OCI-LY1 (cell line): ENCODE measurements at regions not wholly inside any gene's neighbourhood (a gene's known extent, or its start where the extent isn't known, plus 50 kb on each side); places are given as distances from the start of the nearest gene placed in this dataset.

Source experiments
- H2AFZ ChIP-seq: fragments of 200-600 bp; sonication (generic), shearing (Covaris generic); 2 replicates; pipeline ENCODE4 v1.6.0; 2014; ENCODE audit warnings: antibody characterized with exemption, mild to moderate bottlenecking, low read length
- H3F3A ChIP-seq: fragments of 200-600 bp; sonication (generic), shearing (Covaris generic); 2 replicates; pipeline ENCODE4 v1.6.0; 2014; ENCODE audit warnings: mild to moderate bottlenecking, antibody characterized with exemption, low read length, moderate library complexity; ENCODE audit not compliant: insufficient read depth
- H3K27ac ChIP-seq: fragments of 200-600 bp; sonication (generic); 2 replicates; pipeline ENCODE4 v1.5.1; 2014; ENCODE audit warnings: low read length, mixed run types, mild to moderate bottlenecking, low read depth; ENCODE audit not compliant: poor library complexity, severe bottlenecking
- H3K27me3 ChIP-seq: fragments of 200-600 bp; sonication (generic); 2 replicates; pipeline ENCODE4 v1.6.0; 2014; ENCODE audit warnings: antibody characterized with exemption, mild to moderate bottlenecking, low read length, moderate library complexity; ENCODE audit not compliant: insufficient read depth
- H3K36me3 ChIP-seq: fragments of 200-600 bp; sonication (generic); 2 replicates; pipeline ENCODE4 v1.6.1; 2014; ENCODE audit warnings: mild to moderate bottlenecking, antibody characterized with exemption, low read length, moderate library complexity, mixed read lengths; ENCODE audit not compliant: insufficient read depth
- H3K4me1 ChIP-seq: fragments of 200-600 bp; sonication (generic); 2 replicates; pipeline ENCODE4 v1.5.1; 2014; ENCODE audit warnings: mild to moderate bottlenecking, low read length, moderate library complexity; ENCODE audit not compliant: insufficient read depth, severe bottlenecking
- H3K4me2 ChIP-seq: fragments of 200-600 bp; sonication (generic), shearing (Covaris generic); 2 replicates; pipeline ENCODE4 v1.6.1; 2014; ENCODE audit warnings: low read length
- H3K4me3 ChIP-seq: fragments of 200-600 bp; sonication (generic); 2 replicates; pipeline ENCODE4 v1.5.1; 2014; ENCODE audit warnings: low read length, low read depth, mild to moderate bottlenecking, mixed read lengths; ENCODE audit not compliant: poor library complexity, severe bottlenecking
- H3K79me2 ChIP-seq: fragments of 200-600 bp; shearing (Covaris generic); 2 replicates; pipeline ENCODE4 v1.6.1; 2016; ENCODE audit warnings: mixed run types, low read length, mixed read lengths; ENCODE audit not compliant: insufficient read depth
- H3K9ac ChIP-seq: fragments of 200-600 bp; sonication (generic), shearing (Covaris generic); 2 replicates; pipeline ENCODE4 v1.6.1; 2014; ENCODE audit warnings: mild to moderate bottlenecking, low read length, mixed read lengths
- H3K9me2 ChIP-seq: fragments of 200-600 bp; sonication (generic), shearing (Covaris generic); 2 replicates; pipeline ENCODE4 v1.6.1; 2014; ENCODE audit warnings: low read depth, mild to moderate bottlenecking, low read length, mixed read lengths
- H3K9me3 ChIP-seq: fragments of 200-600 bp; shearing (Covaris generic); 2 replicates; pipeline ENCODE4 v1.6.1; 2014; ENCODE audit warnings: low read length, mixed read lengths
- H4K20me1 ChIP-seq: fragments of 200-600 bp; sonication (generic), shearing (Covaris generic); 2 replicates; pipeline ENCODE4 v1.6.0; 2016; ENCODE audit warnings: mild to moderate bottlenecking, low read length; ENCODE audit not compliant: insufficient read depth
- CTCF ChIP-seq: fragments of 200-600 bp; sonication (generic), shearing (Covaris generic); IDR thresholded peaks from 2 replicates; pipeline ENCODE4 v1.5.1; 2017; ENCODE audit warnings: mild to moderate bottlenecking, antibody characterized with exemption, low read length, moderate library complexity, mixed read lengths
- EZH2 ChIP-seq: fragments of 200-600 bp; sonication (generic), shearing (Covaris generic); IDR thresholded peaks from 2 replicates; pipeline ENCODE4 v1.8.0; 2017; ENCODE audit warnings: borderline replicate concordance, mixed run types, mild to moderate bottlenecking, antibody characterized with exemption, low read length, moderate library complexity, mixed read lengths

GRCh38 chr4:126957556-126957955 lies 675.2 kb upstream of the INTU start:
- Histone ChIP-seq H3K27me3 (no peaks in the 10 kb centered on the region), H3K9me2 (no peaks in the 10 kb centered on the region), H3K36me3 (no peaks in the 10 kb centered on the region), H3K4me1 (no peaks in the 10 kb centered on the region), H3K27ac (no peak overlapping the region), H3F3A (no peaks in the 10 kb centered on the region), H3K4me2 (no peak overlapping the region), H2AFZ (no peak overlapping the region), H4K20me1 (no peaks in the 10 kb centered on the region), H3K9ac (no peak overlapping the region), H3K9me3 (no peaks in the 10 kb centered on the region), H3K79me2 (no peaks in the 10 kb centered on the region), H3K4me3 (no peak overlapping the region)
- TF ChIP-seq EZH2 (no peak), CTCF (no peak)

GRCh38 chr4:126957987-126958386 lies 674.8 kb upstream of the INTU start:
- no peaks in the 10 kb centered on the region for H3K4me1 ChIP-seq

GRCh38 chr4:126958482-126958881 lies 674.3 kb upstream of the INTU start:
- no peaks in the 10 kb centered on the region for H3K9me2 ChIP-seq
- H3K4me1 ChIP-seq, result no peaks in the 10 kb centered on the region
- no peak overlapping the region for H3K27ac ChIP-seq
- no peak overlapping the region for H3K4me3 ChIP-seq
- H3K27me3 ChIP-seq, result no peaks in the 10 kb centered on the region
- H4K20me1 ChIP-seq, result no peaks in the 10 kb centered on the region
- H3K4me2 ChIP-seq, result no peak overlapping the region
- no peak for TF ChIP-seq CTCF
- TF ChIP-seq EZH2, result no peak
- no peaks in the 10 kb centered on the region for H3K79me2 ChIP-seq
- no peak overlapping the region for H2AFZ ChIP-seq
- H3F3A ChIP-seq, result no peaks in the 10 kb centered on the region
- no peaks in the 10 kb centered on the region for H3K36me3 ChIP-seq
- H3K9ac ChIP-seq, result no peak overlapping the region
- H3K9me3 ChIP-seq, result no peaks in the 10 kb centered on the region

More at GRCh38 chr4:126957987-126958386, 674.8 kb upstream of the INTU start:
- Histone ChIP-seq H3K4me2 (no peak overlapping the region), H3K27ac (no peak overlapping the region), H3K9me2 (no peaks in the 10 kb centered on the region), H3K79me2 (no peaks in the 10 kb centered on the region), H3K9ac (no peak overlapping the region), H3K27me3 (no peaks in the 10 kb centered on the region), H4K20me1 (no peaks in the 10 kb centered on the region), H3K4me3 (no peak overlapping the region), H2AFZ (no peak overlapping the region), H3K36me3 (no peaks in the 10 kb centered on the region), H3K9me3 (no peaks in the 10 kb centered on the region), H3F3A (no peaks in the 10 kb centered on the region)
- TF ChIP-seq CTCF, result no peak
- TF ChIP-seq EZH2, result no peak
